Astrocyte (in vitro differentiated cells and primary cell): ENCODE measurements at regions not wholly inside any gene's neighbourhood (a gene's known extent, or its start where the extent isn't known, plus 50 kb on each side); places are given as distances from the start of the nearest gene placed in this dataset.

Experiments
- DNase-seq: peaks from one replicate; pipeline ENCODE4 v3.0.0-alpha.2; 2010; ENCODE audit warnings: low read depth
- FAIRE-seq: peaks from 2 replicates; lab custom pipeline; 2011; peaks lifted over from hg19 to GRCh38; lab: Jason Lieb, UNC
- H2AFZ ChIP-seq: 2 replicates; pipeline ENCODE4 v1.6.0; 2012; ENCODE audit warnings: low read depth, low read length, inconsistent platforms
- H3K27ac ChIP-seq: 2 replicates; pipeline ENCODE4 v1.5.1; 2011; ENCODE audit warnings: low read depth, low read length, inconsistent platforms
- H3K27me3 ChIP-seq: 2 replicates; pipeline ENCODE4 v1.6.0; 2011; ENCODE audit warnings: low read length, inconsistent platforms; ENCODE audit not compliant: insufficient read depth
- H3K36me3 ChIP-seq: 2 replicates; pipeline ENCODE4 v1.5.1; 2011; ENCODE audit warnings: low read length, inconsistent platforms; ENCODE audit not compliant: insufficient read depth
- H3K4me1 ChIP-seq: 2 replicates; pipeline ENCODE4 v1.5.1; 2011; ENCODE audit warnings: low read length, inconsistent platforms; ENCODE audit not compliant: insufficient read depth
- H3K4me2 ChIP-seq: 2 replicates; pipeline ENCODE4 v1.6.0; 2012; ENCODE audit warnings: low read length, inconsistent platforms
- H3K4me3 ChIP-seq: 2 replicates; pipeline ENCODE4 v1.5.1; 2011; ENCODE audit warnings: low read depth, mild to moderate bottlenecking, low read length, inconsistent platforms; ENCODE audit not compliant: insufficient read depth
- H3K79me2 ChIP-seq: 2 replicates; pipeline ENCODE4 v1.6.0; 2012; ENCODE audit warnings: mild to moderate bottlenecking, low read length, inconsistent platforms; ENCODE audit not compliant: insufficient read depth
- H3K9ac ChIP-seq: 2 replicates; pipeline ENCODE4 v1.6.0; 2012; ENCODE audit warnings: mild to moderate bottlenecking, low read length, inconsistent platforms
- H3K9me3 ChIP-seq: 2 replicates; pipeline ENCODE4 v1.5.1; 2012; ENCODE audit warnings: low read depth, mild to moderate bottlenecking, low read length, inconsistent platforms; ENCODE audit not compliant: insufficient read depth
- H4K20me1 ChIP-seq: 2 replicates; pipeline ENCODE4 v1.6.0; 2012; ENCODE audit warnings: low read length, inconsistent platforms; ENCODE audit not compliant: insufficient read depth
- H3K27ac Mint-ChIP-seq: one replicate; pipeline ENCODE4 v1.8.0; 2021; ENCODE audit warnings: mild to moderate bottlenecking, mixed read lengths; ENCODE audit not compliant: unreplicated experiment
- H3K27me3 Mint-ChIP-seq: one replicate; pipeline ENCODE4 v1.8.0; 2021; ENCODE audit warnings: low read depth, mixed read lengths; ENCODE audit not compliant: unreplicated experiment
- H3K36me3 Mint-ChIP-seq: one replicate; pipeline ENCODE4 v1.8.0; 2021; ENCODE audit warnings: low read depth, mixed read lengths; ENCODE audit not compliant: unreplicated experiment
- H3K4me1 Mint-ChIP-seq: one replicate; pipeline ENCODE4 v1.8.0; 2021; ENCODE audit warnings: low read depth, mixed read lengths; ENCODE audit not compliant: unreplicated experiment
- H3K4me3 Mint-ChIP-seq: one replicate; pipeline ENCODE4 v1.8.0; 2021; ENCODE audit warnings: mild to moderate bottlenecking, moderate library complexity, mixed read lengths; ENCODE audit not compliant: unreplicated experiment
- H3K9me3 Mint-ChIP-seq: one replicate; pipeline ENCODE4 v1.8.0; 2021; ENCODE audit warnings: mild to moderate bottlenecking, mixed read lengths; ENCODE audit not compliant: unreplicated experiment
- CTCF ChIP-seq: IDR thresholded peaks from 2 replicates; pipeline ENCODE4 v1.5.1; 2011; ENCODE audit warnings: low read depth, mild to moderate bottlenecking, inconsistent platforms, low read length, moderate library complexity; ENCODE audit not compliant: insufficient read depth
- EZH2 ChIP-seq: IDR thresholded peaks from 2 replicates; pipeline ENCODE4 v1.6.1; 2012; ENCODE audit warnings: mild to moderate bottlenecking, low read length, inconsistent platforms; ENCODE audit not compliant: insufficient read depth

GRCh38 chr13:90690458-90691080, 656.9 kb upstream of the MIR17HG start:
- no peaks in the 10 kb centered on the region for H3K27me3 Mint-ChIP-seq
- no peaks in the 10 kb centered on the region for H3K9me3 ChIP-seq
- no peak overlapping the region for H3K9ac ChIP-seq
- no peak overlapping the region for H3K4me3 Mint-ChIP-seq
- FAIRE-seq (no peak), DNase-seq (peak; percentile 82)
- no peak overlapping the region for H2AFZ ChIP-seq
- H3K27ac ChIP-seq, result no peak overlapping the region
- no peaks in the 10 kb centered on the region for H3K79me2 ChIP-seq
- TF ChIP-seq CTCF (no peak), EZH2 (no peak)
- peaks cover 11% of the 10 kb centered on the region for H3K4me1 Mint-ChIP-seq
- H3K4me3 ChIP-seq, result no peak overlapping the region
- H4K20me1 ChIP-seq, result no peaks in the 10 kb centered on the region
- H3K27ac Mint-ChIP-seq, result no peak overlapping the region
- H3K27me3 ChIP-seq, result no peaks in the 10 kb centered on the region
- no peak overlapping the region for H3K4me2 ChIP-seq
- H3K4me1 ChIP-seq, result no peaks in the 10 kb centered on the region
- no peaks in the 10 kb centered on the region for H3K36me3 ChIP-seq
- no peaks in the 10 kb centered on the region for H3K36me3 Mint-ChIP-seq
- no peaks in the 10 kb centered on the region for H3K9me3 Mint-ChIP-seq

- H3K27ac Mint-ChIP-seq, result peak overlapping the region; percentile 63
- H3K9ac ChIP-seq, result peak overlapping the region; percentile 51
- no peaks in the 10 kb centered on the region for H3K36me3 Mint-ChIP-seq
- no peaks in the 10 kb centered on the region for H3K27me3 ChIP-seq
- DNase-seq (peak; percentile 83), FAIRE-seq (peak; percentile 45)
- peak overlapping the region; percentile 67 for H2AFZ ChIP-seq
- H3K9me3 Mint-ChIP-seq, result no peaks in the 10 kb centered on the region
- H3K36me3 ChIP-seq, result no peaks in the 10 kb centered on the region
- no peaks in the 10 kb centered on the region for H4K20me1 ChIP-seq
- H3K4me3 Mint-ChIP-seq, result no peak overlapping the region
- H3K9me3 ChIP-seq, result no peaks in the 10 kb centered on the region
- peak overlapping the region; percentile 68 for H3K4me2 ChIP-seq
- no peak for TF ChIP-seq CTCF
- TF ChIP-seq EZH2, result no peak
- no peaks in the 10 kb centered on the region for H3K79me2 ChIP-seq
- peaks cover 14% of the 10 kb centered on the region for H3K4me1 ChIP-seq
- peak overlapping the region; percentile 70 for H3K27ac ChIP-seq
- H3K4me3 ChIP-seq, result peak overlapping the region; percentile 9
- no peaks in the 10 kb centered on the region for H3K27me3 Mint-ChIP-seq
- H3K4me1 Mint-ChIP-seq, result peaks cover 11% of the 10 kb centered on the region
Measured at GRCh38 chr13:90696254-90696653, 651.2 kb upstream of the MIR17HG start.

- peaks cover 11% of the 10 kb centered on the region for H3K4me1 Mint-ChIP-seq
Measured at GRCh38 chr13:90696656-90697055, 650.8 kb upstream of the MIR17HG start.

More at GRCh38 chr13:90696656-90697055, 650.8 kb upstream of the MIR17HG start:
- H3K9me3 Mint-ChIP-seq, result no peaks in the 10 kb centered on the region
- Histone ChIP-seq H3K4me1 (peaks cover 14% of the 10 kb centered on the region), H3K4me3 (peak overlapping the region; percentile 9), H3K9ac (peak overlapping the region; percentile 51), H3K79me2 (no peaks in the 10 kb centered on the region), H2AFZ (peak overlapping the region; percentile 67), H3K27ac (peak overlapping the region; percentile 70), H3K36me3 (no peaks in the 10 kb centered on the region), H3K4me2 (peak overlapping the region; percentile 68), H3K27me3 (no peaks in the 10 kb centered on the region), H4K20me1 (no peaks in the 10 kb centered on the region), H3K9me3 (no peaks in the 10 kb centered on the region)
- FAIRE-seq (no peak), DNase-seq (peak; percentile 55)
- TF ChIP-seq CTCF (no peak), EZH2 (no peak)
- H3K36me3 Mint-ChIP-seq, result no peaks in the 10 kb centered on the region
- no peaks in the 10 kb centered on the region for H3K27me3 Mint-ChIP-seq
- H3K4me3 Mint-ChIP-seq, result no peak overlapping the region
- peak overlapping the region; percentile 63 for H3K27ac Mint-ChIP-seq
